ENCODE measurements at regions not wholly inside any gene's neighbourhood (a gene's known extent, or its start where the extent isn't known, plus 50 kb on each side); places are given as distances from the start of the nearest gene placed in this dataset.
"Not testable (repeated sequence)": the region's sequence is repeated elsewhere in the genome, so short reads cannot be mapped to it uniquely, and the experiment has no call there.

DNA sequence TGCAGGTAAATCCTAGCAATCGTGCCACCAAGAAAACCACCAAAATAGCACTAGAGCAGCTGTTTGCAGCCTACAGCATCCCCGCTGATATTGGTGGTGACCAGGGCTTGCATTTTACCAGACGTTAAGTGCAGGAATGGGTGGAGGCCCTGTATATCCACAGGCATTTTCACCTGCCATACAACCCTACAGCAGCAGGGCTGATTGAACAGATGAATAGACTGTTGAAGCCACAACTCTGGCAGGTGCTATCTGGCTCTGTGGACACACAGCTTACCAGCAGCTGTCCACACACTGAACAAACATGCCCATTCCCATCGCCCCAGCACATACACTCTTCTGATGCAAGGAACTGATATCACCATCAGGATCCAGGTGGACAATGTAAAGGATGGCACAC is 154.5 kb upstream of the APC start:
- H3K27me3 ChIP-seq: no peaks in the 10 kb centered on the region
- no peak overlapping the region for H3K27ac ChIP-seq
- no peak overlapping the region for H3K4me3 ChIP-seq
- 86 to 98% (median 92%) methylated on average over 4 of the region's 4 CpGs for WGBS, 4 donors
- TF ChIP-seq, protein P1, sequence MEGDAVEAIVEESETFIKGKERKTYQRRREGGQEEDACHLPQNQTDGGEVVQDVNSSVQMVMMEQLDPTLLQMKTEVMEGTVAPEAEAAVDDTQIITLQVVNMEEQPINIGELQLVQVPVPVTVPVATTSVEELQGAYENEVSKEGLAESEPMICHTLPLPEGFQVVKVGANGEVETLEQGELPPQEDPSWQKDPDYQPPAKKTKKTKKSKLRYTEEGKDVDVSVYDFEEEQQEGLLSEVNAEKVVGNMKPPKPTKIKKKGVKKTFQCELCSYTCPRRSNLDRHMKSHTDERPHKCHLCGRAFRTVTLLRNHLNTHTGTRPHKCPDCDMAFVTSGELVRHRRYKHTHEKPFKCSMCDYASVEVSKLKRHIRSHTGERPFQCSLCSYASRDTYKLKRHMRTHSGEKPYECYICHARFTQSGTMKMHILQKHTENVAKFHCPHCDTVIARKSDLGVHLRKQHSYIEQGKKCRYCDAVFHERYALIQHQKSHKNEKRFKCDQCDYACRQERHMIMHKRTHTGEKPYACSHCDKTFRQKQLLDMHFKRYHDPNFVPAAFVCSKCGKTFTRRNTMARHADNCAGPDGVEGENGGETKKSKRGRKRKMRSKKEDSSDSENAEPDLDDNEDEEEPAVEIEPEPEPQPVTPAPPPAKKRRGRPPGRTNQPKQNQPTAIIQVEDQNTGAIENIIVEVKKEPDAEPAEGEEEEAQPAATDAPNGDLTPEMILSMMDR (IDR thresholded peaks at IDR 0.05): no peak
- TF ChIP-seq POLR2A (IDR thresholded peaks at IDR 0.05): no peak
- no peaks in the 10 kb centered on the region for H3K4me1 ChIP-seq
- intact Hi-C loops (cut with DNase I): no loop called here
- peaks cover 0 to 9% (median 0%) of the 10 kb centered on the region in 12 donors for H3K9me3 ChIP-seq
- ATAC-seq: no peak
- no peaks in the 10 kb centered on the region for H3K36me3 ChIP-seq
- DNase-seq: no peak

DNA sequence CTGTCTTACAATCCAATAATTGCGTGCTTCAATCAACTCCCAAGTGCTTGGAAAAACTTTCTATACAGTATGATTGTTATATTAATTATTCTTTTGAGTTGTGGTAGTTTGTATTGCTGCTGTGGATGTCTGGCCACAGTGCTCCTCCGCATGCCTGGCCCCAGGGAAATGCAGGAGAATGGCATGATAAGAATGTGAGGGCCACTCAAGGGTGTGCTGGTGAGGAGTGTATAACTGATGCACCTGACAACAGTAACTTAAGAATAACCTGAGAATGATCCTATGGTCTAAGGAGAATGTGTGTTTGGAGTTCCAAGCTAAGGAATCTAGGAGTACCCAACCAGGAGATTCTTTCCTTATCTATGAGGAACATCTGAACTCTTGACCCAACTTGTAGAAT is 152.9 kb upstream of the APC start:
- DNase-seq (no peak), ATAC-seq (no peak)
- intact Hi-C loops (cut with DNase I): no loop called here
- no peaks in the 10 kb centered on the region for H3K4me1 ChIP-seq
- peaks cover 0 to 5% (median 0%) of the 10 kb centered on the region in 12 donors for H3K9me3 ChIP-seq
- no peak overlapping the region for H3K27ac ChIP-seq
- 69 to 94% (median 77%) methylated on average over 2 of the region's 2 CpGs for WGBS, 4 donors
- no peaks in the 10 kb centered on the region for H3K27me3 ChIP-seq
- TF ChIP-seq, protein P1 (IDR thresholded peaks at IDR 0.05): no peak
- no peak for TF ChIP-seq POLR2A (IDR thresholded peaks at IDR 0.05)
- H3K36me3 ChIP-seq: no peaks in the 10 kb centered on the region
- no peak overlapping the region for H3K4me3 ChIP-seq

DNA sequence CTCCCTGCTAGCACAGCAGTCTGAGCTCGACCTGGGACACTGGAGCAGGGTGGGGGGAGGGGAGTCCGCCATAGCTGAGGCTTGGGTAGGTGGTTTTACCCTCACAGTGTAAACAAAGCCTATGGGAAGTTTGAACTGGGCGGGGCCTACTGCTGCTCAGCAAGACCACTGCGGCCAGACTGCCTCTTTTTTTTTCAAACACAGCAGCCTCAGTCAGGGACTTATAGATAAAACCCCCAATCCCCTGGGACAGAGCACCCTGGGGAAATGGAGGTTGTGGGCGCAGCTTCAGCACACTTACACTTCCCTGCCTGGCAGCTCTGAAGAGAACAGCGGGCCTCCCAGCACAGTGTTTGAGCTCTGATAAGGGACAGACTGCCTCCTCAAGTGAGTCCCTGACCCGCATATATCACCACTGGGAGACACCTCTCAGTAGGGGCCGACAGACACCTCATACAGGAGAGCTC is 151.1 kb upstream of the APC start:
- intact Hi-C loops (cut with DNase I): no loop called here
- H3K4me3 ChIP-seq: no peak overlapping the region
- TF ChIP-seq, protein P1 (IDR thresholded peaks at IDR 0.05): no peak
- TF ChIP-seq POLR2A (IDR thresholded peaks at IDR 0.05): no peak
- peaks cover 0 to 5% (median 0%) of the 10 kb centered on the region in 12 donors for H3K9me3 ChIP-seq
- WGBS, 4 donors: 80 to 89% (median 81%) methylated on average over 4 to 8 of the region's 8 CpGs
- no peaks in the 10 kb centered on the region for H3K36me3 ChIP-seq
- no peaks in the 10 kb centered on the region for H3K27me3 ChIP-seq
- no peak for DNase-seq
- no peak for ATAC-seq
- no peaks in the 10 kb centered on the region for H3K4me1 ChIP-seq
- H3K27ac ChIP-seq: no peak overlapping the region

DNA sequence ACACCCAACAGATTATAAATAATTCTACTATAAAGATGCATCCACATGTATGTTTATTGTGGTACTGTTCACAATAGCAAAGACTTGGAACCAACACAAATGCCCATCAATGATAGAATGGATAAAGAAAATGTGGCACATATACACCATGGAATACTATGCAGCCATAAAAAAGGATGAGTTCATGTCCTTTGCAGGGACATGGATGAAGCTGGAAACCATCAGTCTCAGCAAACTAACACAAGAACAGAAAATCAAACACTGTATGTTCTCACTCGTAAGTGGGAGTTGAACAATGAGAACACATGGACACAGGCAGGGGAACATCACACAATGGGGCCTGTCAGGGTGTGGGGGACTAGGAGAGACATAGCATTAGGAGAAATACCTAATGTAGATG is 146.8 kb upstream of the APC start:
- 93 to 100% (median 97%) methylated on average over 1 of the region's 1 CpG for WGBS, 4 donors
- H3K27me3 ChIP-seq; H3K27ac ChIP-seq; H3K9me3 ChIP-seq; intact Hi-C loops (cut with DNase I); H3K4me3 ChIP-seq; H3K4me1 ChIP-seq; DNase-seq; ATAC-seq; H3K36me3 ChIP-seq: not testable (repeated sequence)

Data from heart left ventricle (tissue), 16 donors.